K562 (cell line): ENCODE measurements at regions not wholly inside any gene's neighbourhood (a gene's known extent, or its start where the extent isn't known, plus 50 kb on each side); places are given as distances from the start of the nearest gene placed in this dataset.

Experiments
- CBX1 ChIP-seq: sonication (generic); IDR thresholded peaks from 2 replicates; pipeline ENCODE4 v1.6.1; 2016; ENCODE audit warnings: antibody characterized with exemption, low read depth, mild to moderate bottlenecking
- CREBBP ChIP-seq: IDR thresholded peaks from one replicate; pipeline ENCODE4 v1.6.1; 2012; ENCODE audit warnings: low read depth, mild to moderate bottlenecking, control low read depth, inconsistent platforms, low read length
- DMBX1 ChIP-seq: fragments of 250-450 bp; sonication (Bioruptor Pico); IDR thresholded peaks from 2 replicates; pipeline ENCODE4 v1.8.0; 2022; ENCODE audit warnings: inconsistent platforms, mild to moderate bottlenecking, moderate library complexity, borderline replicate concordance
- ESRRA ChIP-seq: fragments of 450-650 bp; IDR thresholded peaks from 2 replicates; pipeline ENCODE4 v1.6.1; 2014; ENCODE audit warnings: low read depth, mild to moderate bottlenecking, moderate library complexity, borderline replicate concordance
- ETS2 ChIP-seq: IDR thresholded peaks from 2 replicates; pipeline ENCODE4 v1.6.1; 2016; ENCODE audit warnings: borderline replicate concordance, missing genetic modification characterization, mild to moderate bottlenecking, moderate library complexity, missing compliant biosample characterization; ENCODE audit not compliant: poor library complexity, severe bottlenecking
- HMGN3 ChIP-seq: IDR thresholded peaks from 2 replicates; pipeline ENCODE4 v1.6.1; 2011; ENCODE audit warnings: borderline replicate concordance, low read depth, mild to moderate bottlenecking, mixed read lengths, low read length; ENCODE audit not compliant: insufficient read length; ENCODE audit errors: extremely low read depth
- JUN ChIP-seq, 2 experiments: sonication (generic) in 1 of 2; formaldehyde crosslinking in 1 of 2; IDR thresholded peaks; 2 replicates each; pipeline versions ENCODE4 v1.6.1 to v1.8.0; 2012 to 2022; ENCODE audit warnings: borderline replicate concordance in 2 of 2, mild to moderate bottlenecking in 2 of 2, improper control_type of control experiment in 1 of 2, low read depth in 1 of 2, low read length in 1 of 2, missing genetic modification reagents in 1 of 2
- LEF1 ChIP-seq: fragments of 450-650 bp; IDR thresholded peaks from 2 replicates; pipeline ENCODE4 v1.6.1; 2016; ENCODE audit warnings: mild to moderate bottlenecking
- MEIS2 ChIP-seq: fragments of 450-650 bp; IDR thresholded peaks from 2 replicates; pipeline ENCODE4 v1.6.1; 2014; ENCODE audit warnings: mild to moderate bottlenecking; ENCODE audit not compliant: partially characterized antibody
- NR1H2 ChIP-seq: sonication (generic); formaldehyde crosslinking; IDR thresholded peaks from 2 replicates; pipeline ENCODE4 v1.4.0; 2020; ENCODE audit warnings: mild to moderate bottlenecking, missing genetic modification reagents
- NR2C2 ChIP-seq, 2 experiments: fragments of 200-800 bp in 1 of 2; sonication (Bioruptor generic) in 1 of 2; sonication (generic) in 1 of 2; formaldehyde crosslinking in 1 of 2; IDR thresholded peaks; 2 replicates each; pipeline versions ENCODE4 v1.6.1 to v1.8.0; 2016 to 2022; ENCODE audit warnings: mild to moderate bottlenecking in 1 of 2, missing compliant biosample characterization in 1 of 2, missing genetic modification characterization in 1 of 2, missing genetic modification reagents in 1 of 2
- NR4A1 ChIP-seq, 2 experiments: fragments of 250-450 bp in 1 of 2; fragments of 450-650 bp in 1 of 2; sonication (Bioruptor Pico) in 1 of 2; IDR thresholded peaks; 2 replicates each; pipeline versions ENCODE4 v1.4.0 to v1.6.1; 2016 to 2020; ENCODE audit warnings: mild to moderate bottlenecking in 2 of 2, missing compliant biosample characterization in 1 of 2, missing genetic modification characterization in 1 of 2, moderate library complexity in 1 of 2
- PCBP1 ChIP-seq: fragments of 200-400 bp; formaldehyde crosslinking; IDR thresholded peaks from 2 replicates; pipeline ENCODE4 v1.6.1; 2018; ENCODE audit warnings: mild to moderate bottlenecking, low read depth, low read length; ENCODE audit not compliant: poor library complexity, severe bottlenecking
- PYGO2 ChIP-seq: fragments of 450-650 bp; IDR thresholded peaks from 2 replicates; pipeline ENCODE4 v1.6.1; 2016; ENCODE audit warnings: mild to moderate bottlenecking, missing genetic modification characterization, moderate library complexity, missing compliant biosample characterization
- RUNX1 ChIP-seq: sonication (generic); IDR thresholded peaks from 2 replicates; pipeline ENCODE4 v1.6.1; 2016; ENCODE audit warnings: antibody characterized with exemption, low read depth
- SNAPC5 ChIP-seq: fragments of 250-450 bp; sonication (Bioruptor Pico); IDR thresholded peaks from 2 replicates; pipeline ENCODE4 v1.8.0; 2021; ENCODE audit warnings: moderate library complexity, mild to moderate bottlenecking, inconsistent platforms
- STAT5A ChIP-seq: IDR thresholded peaks from 2 replicates; pipeline ENCODE4 v1.6.1; 2012; ENCODE audit warnings: low read length, inconsistent platforms, borderline replicate concordance
- TFAM ChIP-seq: fragments of 250-450 bp; sonication (Bioruptor Pico); conservative IDR thresholded peaks from 2 replicates; pipeline ENCODE4 v1.5.0; 2021; ENCODE audit warnings: mild to moderate bottlenecking, moderate library complexity
- WHSC1 ChIP-seq: IDR thresholded peaks from one replicate; pipeline ENCODE4 v1.6.1; 2012; ENCODE audit warnings: low read length, control low read depth, inconsistent platforms
- ZNF134 ChIP-seq: fragments of 250-450 bp; sonication (Bioruptor Pico); conservative IDR thresholded peaks from 2 replicates; pipeline ENCODE4 v1.4.0; 2020
- ZNF263 ChIP-seq: sonication (generic); formaldehyde crosslinking; IDR thresholded peaks from 2 replicates; pipeline ENCODE4 v1.8.0; 2022; ENCODE audit warnings: mild to moderate bottlenecking, missing genetic modification reagents, borderline replicate concordance
- ZNF282 ChIP-seq: sonication (generic); formaldehyde crosslinking; IDR thresholded peaks from 2 replicates; pipeline ENCODE4 v1.8.1; 2023; ENCODE audit warnings: missing genetic modification reagents
- ZNF41 ChIP-seq: fragments of 250-450 bp; sonication (Bioruptor Pico); conservative IDR thresholded peaks from 2 replicates; pipeline ENCODE4 v1.4.0; 2020; ENCODE audit warnings: mild to moderate bottlenecking
- TF ChIP-seq, protein P1 (sequence below): fragments of 250-450 bp; sonication (Bioruptor Pico); IDR thresholded peaks from 2 replicates; pipeline ENCODE4 v1.8.0; 2021; ENCODE audit warnings: moderate library complexity, mild to moderate bottlenecking, inconsistent platforms
- TF ChIP-seq, protein P2 (sequence below): fragments of 250-450 bp; sonication (Bioruptor Pico); IDR thresholded peaks from 2 replicates; pipeline ENCODE4 v1.5.0; 2020; ENCODE audit warnings: mild to moderate bottlenecking, borderline replicate concordance

- TF ChIP-seq ZNF263 (CRISPR knock-in tag) (no peak), MEIS2 (peak; percentile 27), HMGN3 (no peak), NR2C2 (CRISPR knock-in tag; IDR thresholded peaks at IDR 0.05) (no peak), NR2C2 (tag; IDR thresholded peaks at IDR 0.05) (no peak), ZNF41 (no peak), CBX1 (no peak), NR4A1 (CRISPR knock-in tag; IDR thresholded peaks at IDR 0.05) (no peak), NR4A1 (tag; IDR thresholded peaks at IDR 0.05) (no peak; the same call in 1 of the 2 replicates), CREBBP (no peak), WHSC1 (no peak), TFAM (CRISPR knock-in tag) (no peak), RUNX1 (no peak), JUN (IDR thresholded peaks at IDR 0.05; ENCODE audit: borderline replicate concordance, low read depth, low read length) (peak; percentile 78), JUN (CRISPR knock-in tag; IDR thresholded peaks at IDR 0.05; ENCODE audit: borderline replicate concordance) (no peak), PCBP1 (no peak), ETS2 (no peak), STAT5A (no peak), LEF1 (peak; percentile 30; the same call in 1 of the 2 replicates), DMBX1 (no peak), ESRRA (peak; percentile 45), PYGO2 (no peak), SNAPC5 (CRISPR knock-in tag) (no peak), NR1H2 (no peak), ZNF134 (CRISPR knock-in tag) (no peak), ZNF282 (no peak)
- TF ChIP-seq, protein P1, sequence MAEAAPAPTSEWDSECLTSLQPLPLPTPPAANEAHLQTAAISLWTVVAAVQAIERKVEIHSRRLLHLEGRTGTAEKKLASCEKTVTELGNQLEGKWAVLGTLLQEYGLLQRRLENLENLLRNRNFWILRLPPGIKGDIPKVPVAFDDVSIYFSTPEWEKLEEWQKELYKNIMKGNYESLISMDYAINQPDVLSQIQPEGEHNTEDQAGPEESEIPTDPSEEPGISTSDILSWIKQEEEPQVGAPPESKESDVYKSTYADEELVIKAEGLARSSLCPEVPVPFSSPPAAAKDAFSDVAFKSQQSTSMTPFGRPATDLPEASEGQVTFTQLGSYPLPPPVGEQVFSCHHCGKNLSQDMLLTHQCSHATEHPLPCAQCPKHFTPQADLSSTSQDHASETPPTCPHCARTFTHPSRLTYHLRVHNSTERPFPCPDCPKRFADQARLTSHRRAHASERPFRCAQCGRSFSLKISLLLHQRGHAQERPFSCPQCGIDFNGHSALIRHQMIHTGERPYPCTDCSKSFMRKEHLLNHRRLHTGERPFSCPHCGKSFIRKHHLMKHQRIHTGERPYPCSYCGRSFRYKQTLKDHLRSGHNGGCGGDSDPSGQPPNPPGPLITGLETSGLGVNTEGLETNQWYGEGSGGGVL (CRISPR knock-in tag): no peak
- TF ChIP-seq, protein P2, sequence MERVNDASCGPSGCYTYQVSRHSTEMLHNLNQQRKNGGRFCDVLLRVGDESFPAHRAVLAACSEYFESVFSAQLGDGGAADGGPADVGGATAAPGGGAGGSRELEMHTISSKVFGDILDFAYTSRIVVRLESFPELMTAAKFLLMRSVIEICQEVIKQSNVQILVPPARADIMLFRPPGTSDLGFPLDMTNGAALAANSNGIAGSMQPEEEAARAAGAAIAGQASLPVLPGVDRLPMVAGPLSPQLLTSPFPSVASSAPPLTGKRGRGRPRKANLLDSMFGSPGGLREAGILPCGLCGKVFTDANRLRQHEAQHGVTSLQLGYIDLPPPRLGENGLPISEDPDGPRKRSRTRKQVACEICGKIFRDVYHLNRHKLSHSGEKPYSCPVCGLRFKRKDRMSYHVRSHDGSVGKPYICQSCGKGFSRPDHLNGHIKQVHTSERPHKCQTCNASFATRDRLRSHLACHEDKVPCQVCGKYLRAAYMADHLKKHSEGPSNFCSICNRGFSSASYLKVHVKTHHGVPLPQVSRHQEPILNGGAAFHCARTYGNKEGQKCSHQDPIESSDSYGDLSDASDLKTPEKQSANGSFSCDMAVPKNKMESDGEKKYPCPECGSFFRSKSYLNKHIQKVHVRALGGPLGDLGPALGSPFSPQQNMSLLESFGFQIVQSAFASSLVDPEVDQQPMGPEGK (CRISPR knock-in tag): no peak
These were observed 185.8 kb downstream of the HS3ST3A1 start (continued) for GRCh38 chr17:13415871-13416416.
